LNCAP (cell line): ENCODE measurements at regions not wholly inside any gene's neighbourhood (a gene's known extent, or its start where the extent isn't known, plus 50 kb on each side); places are given as distances from the start of the nearest gene placed in this dataset.

Experiments
- TF ChIP-seq, protein P1 (sequence below): fragments of 450-650 bp; IDR thresholded peaks from 2 replicates; pipeline ENCODE4 v1.5.1; 2017; ENCODE audit warnings: mild to moderate bottlenecking

DNA sequence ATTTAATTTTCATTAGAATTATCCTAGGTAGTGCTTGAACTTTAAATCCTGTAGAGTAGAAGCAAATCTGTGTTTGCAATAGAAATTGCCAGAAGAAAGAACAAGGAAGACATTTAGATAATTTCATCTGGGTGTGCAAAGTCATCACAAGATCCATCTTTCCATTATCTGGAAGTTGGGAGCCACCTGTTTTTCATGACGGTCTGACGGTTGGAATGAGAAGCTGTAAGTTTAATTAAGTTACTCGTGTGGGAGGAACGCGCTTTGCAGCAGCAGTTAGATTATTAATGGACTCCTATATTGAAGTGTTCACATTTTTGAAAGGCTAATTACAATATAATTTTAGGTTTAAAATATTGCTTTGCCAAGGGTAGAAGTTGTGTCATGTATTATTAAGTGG is 69.9 kb upstream of the PARD3B start:
- TF ChIP-seq, protein P1, sequence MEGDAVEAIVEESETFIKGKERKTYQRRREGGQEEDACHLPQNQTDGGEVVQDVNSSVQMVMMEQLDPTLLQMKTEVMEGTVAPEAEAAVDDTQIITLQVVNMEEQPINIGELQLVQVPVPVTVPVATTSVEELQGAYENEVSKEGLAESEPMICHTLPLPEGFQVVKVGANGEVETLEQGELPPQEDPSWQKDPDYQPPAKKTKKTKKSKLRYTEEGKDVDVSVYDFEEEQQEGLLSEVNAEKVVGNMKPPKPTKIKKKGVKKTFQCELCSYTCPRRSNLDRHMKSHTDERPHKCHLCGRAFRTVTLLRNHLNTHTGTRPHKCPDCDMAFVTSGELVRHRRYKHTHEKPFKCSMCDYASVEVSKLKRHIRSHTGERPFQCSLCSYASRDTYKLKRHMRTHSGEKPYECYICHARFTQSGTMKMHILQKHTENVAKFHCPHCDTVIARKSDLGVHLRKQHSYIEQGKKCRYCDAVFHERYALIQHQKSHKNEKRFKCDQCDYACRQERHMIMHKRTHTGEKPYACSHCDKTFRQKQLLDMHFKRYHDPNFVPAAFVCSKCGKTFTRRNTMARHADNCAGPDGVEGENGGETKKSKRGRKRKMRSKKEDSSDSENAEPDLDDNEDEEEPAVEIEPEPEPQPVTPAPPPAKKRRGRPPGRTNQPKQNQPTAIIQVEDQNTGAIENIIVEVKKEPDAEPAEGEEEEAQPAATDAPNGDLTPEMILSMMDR, result no peak

DNA sequence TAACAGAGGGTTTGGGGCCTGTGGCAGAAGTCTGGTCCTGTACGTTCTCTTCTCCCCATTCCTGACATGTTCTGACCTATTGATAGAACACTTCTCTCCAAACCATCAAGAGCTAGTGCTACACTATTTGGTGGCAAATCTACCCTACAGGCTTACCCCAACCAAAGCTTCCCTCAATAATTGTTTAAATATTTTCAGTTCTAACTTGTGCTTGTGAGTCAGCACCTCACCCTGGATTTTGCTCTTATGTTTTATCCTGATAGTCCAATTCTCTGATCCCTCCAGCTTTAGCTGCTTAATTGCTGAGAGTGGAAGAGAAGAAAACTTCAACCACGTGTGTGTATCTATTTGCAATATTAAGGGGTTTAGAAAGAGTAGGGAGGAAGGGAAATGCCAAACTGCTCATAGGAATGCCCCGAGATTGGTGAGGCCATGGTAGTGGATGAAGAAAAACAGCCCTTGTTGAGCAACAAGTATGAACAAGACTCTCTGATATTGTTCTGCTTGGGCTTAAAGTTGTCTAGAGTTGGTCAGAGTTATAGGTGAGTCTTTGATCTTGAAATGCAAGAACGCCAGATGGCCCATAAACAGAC is 67.8 kb upstream of the PARD3B start:
- TF ChIP-seq, protein P1, result no peak

DNA sequence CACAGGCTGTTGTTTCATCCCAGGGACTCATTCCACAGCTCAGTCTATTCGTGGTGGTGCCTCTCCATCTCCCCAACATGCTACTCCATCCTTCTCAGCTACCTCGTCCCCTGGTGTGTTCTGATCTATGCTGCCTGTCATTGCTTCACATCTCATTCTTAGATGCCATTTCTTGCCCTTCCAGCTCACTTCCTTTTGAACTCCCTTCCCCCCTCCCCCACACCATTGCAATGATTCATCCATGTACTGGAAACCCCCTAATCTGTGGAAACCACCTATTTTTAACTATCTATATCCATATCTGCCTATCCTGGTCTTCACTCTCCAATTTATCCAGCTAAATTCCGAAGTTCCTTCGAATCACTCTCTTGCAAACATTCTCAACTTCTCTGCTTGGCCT is 65.7 kb upstream of the PARD3B start:
- TF ChIP-seq, protein P1, result no peak

- TF ChIP-seq, protein P1, result no peak
Observed at GRCh38 chr2:204480676-204481075, 64.6 kb upstream of the PARD3B start.

DNA sequence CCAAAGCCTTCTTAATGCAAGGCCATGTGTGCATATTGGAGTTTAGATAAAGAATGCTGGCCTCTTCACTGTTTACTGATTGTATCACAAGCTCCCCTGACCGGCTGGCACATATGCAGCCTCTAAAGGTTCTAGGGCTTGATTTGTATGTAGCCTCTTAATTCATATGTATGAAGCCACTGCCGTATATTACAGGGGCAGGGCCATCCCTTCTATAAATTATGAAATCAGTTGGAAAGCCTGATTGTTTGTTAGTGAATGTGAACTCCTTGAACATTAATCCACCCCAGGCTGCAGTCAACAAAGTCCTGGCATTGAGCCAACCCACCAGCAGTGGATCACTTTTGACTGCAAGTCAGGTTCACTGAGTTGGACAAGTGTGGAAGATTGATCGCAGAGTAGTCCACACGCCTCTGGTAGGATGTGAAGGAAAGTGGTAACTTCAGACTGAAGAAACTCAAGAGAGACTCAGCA is 61.6 kb upstream of the PARD3B start:
- TF ChIP-seq, protein P1, result no peak

GRCh38 chr2:204486321-204486720 is 59.0 kb upstream of the PARD3B start:
- TF ChIP-seq, protein P1, result no peak

DNA sequence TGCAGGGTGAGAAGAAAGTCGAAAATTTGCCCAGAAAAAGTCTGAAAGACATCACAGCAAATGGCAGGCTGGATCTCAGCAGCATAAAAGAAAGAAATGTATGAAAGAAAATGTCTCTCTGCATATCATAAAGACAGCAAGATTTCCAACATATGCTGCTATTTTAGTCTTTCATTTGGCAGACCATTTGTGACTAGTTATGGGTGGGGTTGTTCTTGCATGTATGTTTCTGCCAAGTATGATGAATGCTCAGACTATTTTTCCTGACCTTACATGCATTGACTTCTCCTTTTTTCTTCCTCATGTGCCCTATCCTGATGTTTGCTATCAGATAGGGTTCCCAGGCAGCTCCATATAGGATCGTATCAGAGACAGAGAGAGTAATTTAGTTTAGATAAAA is 58.5 kb upstream of the PARD3B start:
- TF ChIP-seq, protein P1, result no peak
